ENCODE measurements at regions not wholly inside any gene's neighbourhood (a gene's known extent, or its start where the extent isn't known, plus 50 kb on each side); places are given as distances from the start of the nearest gene placed in this dataset.
A peak's percentile ranks its signal among the peaks of the same experiment; 100 is the strongest.

DNA sequence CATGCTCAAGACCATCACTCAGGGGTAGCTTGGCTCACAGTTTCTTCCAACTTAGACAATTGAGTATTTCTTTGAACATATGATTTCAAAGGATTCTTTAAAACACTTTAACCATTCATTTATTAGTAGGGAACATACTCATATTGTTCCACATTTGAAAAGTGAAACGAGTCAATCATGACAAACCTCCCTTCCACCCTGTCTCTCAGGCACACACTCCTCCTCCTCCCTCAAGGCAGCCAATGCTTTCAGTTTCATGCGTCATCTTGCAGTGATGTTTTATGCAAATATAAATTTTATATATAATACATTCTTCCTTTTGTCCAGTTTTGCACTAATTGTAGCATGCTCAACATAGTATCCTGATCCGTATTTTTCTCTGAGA is 126.0 kb upstream of the BOD1 start:
- TF ChIP-seq JUND (IDR thresholded peaks at IDR 0.05; ENCODE audit: low read depth), result no peak
- DNase-seq (ENCODE audit: low read depth in 1 of 2, low spot score in 1 of 2), result no peak
- in situ Hi-C loops (cut with HindIII; ENCODE audit: low pct_unique_long_range_greater_than_20kb, low sequenced_read_pairs), result no loop called here

DNA sequence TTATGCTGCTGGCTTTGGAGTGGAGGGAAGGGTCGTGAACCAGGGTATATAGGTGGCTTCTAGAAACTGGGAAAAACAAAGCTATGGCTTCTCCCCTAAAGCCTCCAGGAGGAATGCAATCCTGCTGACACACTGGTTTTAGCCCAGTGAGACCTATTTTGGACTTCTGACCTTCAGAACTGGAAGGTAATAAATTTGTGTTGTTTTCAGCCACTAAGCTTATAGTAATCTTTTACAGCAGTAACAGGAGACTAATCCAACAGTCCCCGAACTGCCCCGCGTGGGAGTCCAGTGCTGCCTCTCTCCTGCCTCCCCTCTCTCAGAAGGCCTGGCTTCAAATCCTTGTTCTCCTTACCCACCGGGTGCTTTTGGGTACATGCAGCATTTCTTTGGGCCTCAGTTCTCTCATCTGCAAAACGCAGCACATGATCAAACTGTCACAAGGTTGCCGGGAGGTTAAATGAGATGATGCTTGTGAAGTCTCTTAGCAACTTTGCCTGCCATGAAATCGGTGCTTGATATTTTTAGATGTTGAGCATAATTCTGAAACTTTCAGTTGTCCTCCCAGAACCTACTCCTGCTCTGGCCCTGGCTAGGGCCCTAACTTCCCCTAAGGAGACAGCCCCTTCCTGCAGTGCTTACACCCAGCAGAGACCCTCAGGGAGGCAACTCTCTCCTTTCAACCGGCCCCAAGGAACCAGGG is 127.3 kb upstream of the BOD1 start:
- in situ Hi-C loops (cut with HindIII; ENCODE audit: low pct_unique_long_range_greater_than_20kb, low sequenced_read_pairs), result no loop called here
- no peak for TF ChIP-seq JUND (IDR thresholded peaks at IDR 0.05; ENCODE audit: low read depth)
- no peak for DNase-seq (ENCODE audit: low read depth in 1 of 2, low spot score in 1 of 2)

DNA sequence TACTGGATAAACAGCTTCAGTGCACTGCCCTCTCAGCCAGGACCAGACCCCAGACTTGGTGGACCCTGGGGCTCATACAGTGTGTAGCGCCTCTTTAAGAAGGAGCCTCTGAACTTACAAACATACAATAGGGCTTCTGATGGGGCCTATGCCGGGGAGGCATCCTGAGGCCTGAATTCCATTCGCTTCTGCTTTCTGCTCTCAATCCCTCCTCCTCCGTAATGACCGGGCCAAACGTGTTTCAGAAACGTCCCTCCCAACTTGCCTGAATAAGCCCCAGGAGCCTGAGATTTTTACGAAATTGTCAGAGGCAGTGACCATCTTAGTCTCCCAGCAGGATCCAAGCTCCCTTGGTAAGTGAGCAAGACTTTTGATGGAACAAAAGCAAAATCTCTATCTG is 128.1 kb upstream of the BOD1 start:
- no peak for TF ChIP-seq JUND (IDR thresholded peaks at IDR 0.05; ENCODE audit: low read depth)
- in situ Hi-C loops (cut with HindIII; ENCODE audit: low pct_unique_long_range_greater_than_20kb, low sequenced_read_pairs), result no loop called here
- no peak for DNase-seq (ENCODE audit: low read depth in 1 of 2, low spot score in 1 of 2)

DNA sequence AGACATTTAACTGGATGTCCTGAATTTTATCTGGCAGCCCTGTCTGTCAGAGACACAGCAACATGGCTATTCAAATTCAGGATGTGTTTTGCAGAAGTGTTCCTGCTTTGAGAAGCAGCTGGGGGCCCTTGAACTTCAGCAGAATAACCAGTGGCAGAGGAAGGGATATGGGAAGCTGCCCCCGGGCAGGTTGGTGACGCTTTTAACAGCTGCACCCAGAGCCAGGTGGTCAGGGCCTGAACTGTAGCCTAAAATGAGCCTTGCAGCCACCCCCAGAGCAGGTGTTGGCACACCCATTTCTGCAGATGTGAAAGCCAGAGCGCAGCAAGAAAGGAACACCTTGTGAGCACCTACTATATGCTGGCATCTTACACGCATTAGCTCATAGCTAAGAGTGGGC is 128.7 kb upstream of the BOD1 start:
- in situ Hi-C loops (cut with HindIII; ENCODE audit: low pct_unique_long_range_greater_than_20kb, low sequenced_read_pairs), result no loop called here
- no peak for DNase-seq (ENCODE audit: low read depth in 1 of 2, low spot score in 1 of 2)

DNA sequence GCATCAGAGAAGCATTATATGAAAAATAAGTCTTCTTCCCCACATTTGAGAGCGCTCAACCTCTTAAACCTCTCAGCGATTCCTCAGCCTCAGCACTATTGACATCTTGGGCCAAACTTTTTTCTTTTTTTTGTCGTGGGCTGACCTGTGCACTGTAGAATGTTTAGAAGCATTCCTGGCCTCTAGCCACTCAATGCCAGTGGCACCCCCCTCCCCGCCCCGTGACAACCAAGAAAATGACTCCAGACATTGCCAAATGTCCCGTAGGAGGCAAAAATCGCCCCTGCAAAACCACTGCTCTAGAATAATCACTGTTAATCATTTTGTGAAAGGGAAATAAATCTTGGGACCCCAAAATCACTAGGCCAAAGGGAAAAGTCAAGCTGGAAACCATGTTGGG is 129.1 kb upstream of the BOD1 start:
- TF ChIP-seq JUND (IDR thresholded peaks at IDR 0.05; ENCODE audit: low read depth), result no peak
- no peak for DNase-seq (ENCODE audit: low read depth in 1 of 2, low spot score in 1 of 2)
- in situ Hi-C loops (cut with HindIII; ENCODE audit: low pct_unique_long_range_greater_than_20kb, low sequenced_read_pairs), result no loop called here

More for the DNA sequence above, 128.7 kb upstream of the BOD1 start:
- no peak for TF ChIP-seq JUND (IDR thresholded peaks at IDR 0.05; ENCODE audit: low read depth)

DNA sequence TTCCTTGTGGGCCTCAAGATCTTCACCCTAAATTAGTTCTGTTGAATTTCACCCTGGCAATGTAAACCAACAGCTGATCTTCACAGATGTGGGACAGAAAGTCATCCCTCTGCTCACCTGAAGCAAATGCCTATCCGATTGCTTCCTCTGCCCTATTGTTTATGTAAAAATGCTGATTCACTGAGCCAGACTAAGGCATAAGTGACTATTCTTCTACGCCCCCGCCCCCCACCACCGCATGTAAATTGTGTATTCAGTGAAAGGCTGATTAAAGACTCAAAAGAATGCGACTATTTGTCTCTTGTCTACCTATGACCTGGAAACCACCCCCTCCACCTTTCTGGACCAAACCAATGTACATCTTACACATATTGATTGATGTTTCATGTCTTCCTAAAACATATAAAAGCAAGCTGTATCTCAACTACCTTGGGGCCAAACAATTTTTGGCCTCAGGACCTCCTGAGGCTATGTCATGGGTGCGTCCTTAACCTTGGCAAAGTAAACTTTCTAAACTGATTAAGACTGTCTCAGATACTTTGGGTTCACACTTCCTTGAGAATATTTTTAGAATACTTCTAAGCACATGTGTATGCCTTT is 129.7 kb upstream of the BOD1 start:
- no peak for TF ChIP-seq JUND (IDR thresholded peaks at IDR 0.05; ENCODE audit: low read depth)
- in situ Hi-C loops (cut with HindIII; ENCODE audit: low pct_unique_long_range_greater_than_20kb, low sequenced_read_pairs), result no loop called here
- DNase-seq (ENCODE audit: low read depth in 1 of 2, low spot score in 1 of 2), result no peak

DNA sequence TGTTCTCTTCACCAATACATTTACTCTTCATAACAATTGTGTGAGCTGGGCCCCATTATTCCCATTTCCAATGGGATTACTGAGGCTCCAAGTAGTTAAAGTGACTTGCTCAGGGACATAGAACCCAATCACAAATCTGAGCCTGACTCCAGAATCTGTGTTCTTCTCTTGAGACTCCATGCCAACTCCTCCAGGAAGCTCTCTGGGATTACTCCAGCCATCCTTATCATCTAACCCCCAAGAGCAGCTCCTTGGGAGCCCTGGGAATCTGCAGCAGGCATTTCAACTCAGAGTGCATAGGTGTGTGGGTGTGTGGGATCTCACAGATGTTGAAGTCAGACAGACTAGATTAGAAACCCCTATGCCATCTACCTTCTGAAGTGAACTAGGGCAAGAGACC is 131.4 kb upstream of the BOD1 start:
- in situ Hi-C loops (cut with HindIII; ENCODE audit: low pct_unique_long_range_greater_than_20kb, low sequenced_read_pairs), result no loop called here
- no peak for TF ChIP-seq JUND (IDR thresholded peaks at IDR 0.05; ENCODE audit: low read depth)
- DNase-seq (ENCODE audit: low read depth in 1 of 2, low spot score in 1 of 2), result no peak

DNA sequence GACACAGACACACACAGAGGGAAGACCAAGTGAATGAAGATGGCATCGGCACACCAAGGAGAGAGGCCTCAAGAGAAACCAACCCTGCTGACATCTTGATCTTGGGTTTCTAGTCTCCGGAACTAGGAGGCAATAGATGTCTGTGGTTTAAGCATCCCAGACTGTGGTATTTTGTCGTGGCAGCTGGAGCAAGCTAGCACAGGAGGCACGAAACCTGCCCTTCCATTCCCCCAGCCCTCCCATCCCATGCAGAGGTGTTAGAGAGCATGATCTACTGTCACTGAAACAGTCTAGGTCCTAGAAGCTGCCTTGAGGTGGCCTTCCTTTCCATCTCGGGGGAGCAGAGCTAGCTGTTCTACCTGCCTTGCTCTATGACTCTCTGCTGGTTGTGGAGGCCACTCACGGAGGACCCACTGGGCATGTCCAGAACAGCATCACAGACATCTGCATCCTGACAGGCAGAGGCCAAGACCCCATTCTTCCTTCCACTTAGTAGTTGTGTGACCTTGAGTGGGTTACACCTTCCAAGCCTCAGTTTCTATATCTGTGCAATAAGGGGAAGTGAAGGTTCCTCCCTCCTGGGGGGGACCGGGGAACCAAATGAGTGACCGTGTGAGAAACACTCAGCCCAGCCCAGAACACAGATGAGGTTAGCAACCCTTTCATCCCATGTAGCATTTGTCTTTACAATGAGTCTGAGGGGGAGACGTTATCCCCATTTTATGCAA is 134.3 kb upstream of the BOD1 start:
- in situ Hi-C loops (cut with HindIII; ENCODE audit: low pct_unique_long_range_greater_than_20kb, low sequenced_read_pairs), result no loop called here
- TF ChIP-seq JUND (IDR thresholded peaks at IDR 0.05; ENCODE audit: low read depth), result no peak

DNA sequence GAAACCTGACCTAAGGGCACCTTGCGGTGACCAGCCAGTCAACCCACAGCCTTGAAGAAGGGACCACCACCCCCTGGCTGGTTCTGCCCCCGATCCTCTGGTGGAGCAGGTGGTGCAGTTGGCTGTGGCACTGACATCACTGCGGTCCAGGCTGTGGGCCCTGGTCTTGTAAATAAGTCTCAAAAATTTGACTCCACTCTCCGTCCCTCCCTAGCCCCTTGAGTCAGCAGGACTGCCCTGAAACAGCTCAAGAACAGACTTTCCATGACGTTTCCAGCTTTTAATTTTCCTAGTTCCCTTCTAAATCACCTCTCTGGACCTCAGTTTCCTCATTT is 134.8 kb upstream of the BOD1 start:
- no peak for DNase-seq (ENCODE audit: low read depth in 1 of 2, low spot score in 1 of 2)
- in situ Hi-C loops (cut with HindIII; ENCODE audit: low pct_unique_long_range_greater_than_20kb, low sequenced_read_pairs), result no loop called here

More for the DNA sequence above, 134.3 kb upstream of the BOD1 start:
- no peak for DNase-seq (ENCODE audit: low read depth in 1 of 2, low spot score in 1 of 2)

DNA sequence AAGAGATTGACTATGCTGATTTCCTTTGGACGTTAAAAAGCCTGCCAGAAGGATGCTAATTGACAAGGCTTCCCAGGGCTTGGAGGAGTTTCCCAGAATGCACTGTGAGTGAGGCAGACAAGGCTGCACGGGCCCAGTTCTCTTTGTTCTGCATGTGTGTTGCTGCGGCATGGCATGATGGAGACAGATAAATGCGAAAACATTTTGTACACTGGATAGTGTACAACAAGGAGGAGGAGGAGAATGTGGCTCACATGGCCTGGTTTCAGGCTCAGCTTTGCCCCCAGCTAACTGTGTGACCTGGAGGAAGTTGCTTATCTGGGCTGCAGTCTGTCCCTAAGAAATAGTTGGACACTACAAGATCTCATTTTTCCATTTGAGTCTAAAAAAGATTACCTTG is 135.5 kb upstream of the CPEB4 start:
- in situ Hi-C loops (cut with HindIII; ENCODE audit: low pct_unique_long_range_greater_than_20kb, low sequenced_read_pairs), result no loop called here
- TF ChIP-seq JUND (IDR thresholded peaks at IDR 0.05; ENCODE audit: low read depth), result no peak
- no peak for DNase-seq (ENCODE audit: low read depth in 1 of 2, low spot score in 1 of 2)

More for the DNA sequence above, 134.8 kb upstream of the BOD1 start:
- no peak for TF ChIP-seq JUND (IDR thresholded peaks at IDR 0.05; ENCODE audit: low read depth)

DNA sequence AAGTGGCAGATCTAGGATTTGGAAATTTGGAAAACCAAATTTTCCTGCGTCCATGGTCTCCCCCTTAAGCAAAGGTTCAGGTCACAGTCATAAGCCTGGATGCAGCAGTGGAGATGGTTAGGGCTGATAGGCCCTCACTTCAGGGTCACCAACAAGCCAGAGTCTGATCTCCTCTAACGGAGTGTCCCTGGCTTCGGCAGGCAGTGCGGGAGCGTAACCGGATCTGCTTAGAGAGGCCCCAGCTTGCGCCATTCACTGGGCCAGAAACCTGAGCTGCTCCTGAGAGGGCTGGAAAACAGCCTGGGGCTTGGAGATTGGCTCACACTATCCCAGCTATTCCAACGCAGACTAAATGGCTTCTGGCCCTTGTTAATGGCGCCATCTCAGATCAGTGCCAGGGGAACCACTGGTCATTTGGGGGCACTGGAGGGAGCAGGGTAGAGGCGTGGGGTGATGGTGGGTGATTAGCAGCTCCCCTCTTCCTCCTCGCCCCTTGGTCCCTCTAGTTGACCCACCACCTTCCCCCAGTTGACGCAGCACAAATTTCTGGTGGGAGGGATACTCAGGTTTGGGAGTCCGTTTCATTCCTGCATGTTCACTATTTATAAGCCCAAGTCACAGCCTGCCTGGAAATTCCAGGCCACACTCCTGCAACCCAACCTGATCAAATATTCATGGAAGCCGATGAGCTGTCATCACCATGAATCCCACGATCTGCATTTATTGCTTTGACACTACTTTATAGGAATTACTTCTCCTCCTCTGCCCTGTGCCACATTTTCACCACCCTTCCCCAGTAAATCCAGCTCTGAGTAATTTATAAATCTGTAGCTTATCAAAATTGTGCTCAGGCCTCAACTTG is 134.6 kb upstream of the CPEB4 start:
- in situ Hi-C loops (cut with HindIII; ENCODE audit: low pct_unique_long_range_greater_than_20kb, low sequenced_read_pairs), result no loop called here
- DNase-seq (ENCODE audit: low read depth in 1 of 2, low spot score in 1 of 2), result peak in 1 of 2 experiments; percentile 82
- no peak for TF ChIP-seq JUND (IDR thresholded peaks at IDR 0.05; ENCODE audit: low read depth)

DNA sequence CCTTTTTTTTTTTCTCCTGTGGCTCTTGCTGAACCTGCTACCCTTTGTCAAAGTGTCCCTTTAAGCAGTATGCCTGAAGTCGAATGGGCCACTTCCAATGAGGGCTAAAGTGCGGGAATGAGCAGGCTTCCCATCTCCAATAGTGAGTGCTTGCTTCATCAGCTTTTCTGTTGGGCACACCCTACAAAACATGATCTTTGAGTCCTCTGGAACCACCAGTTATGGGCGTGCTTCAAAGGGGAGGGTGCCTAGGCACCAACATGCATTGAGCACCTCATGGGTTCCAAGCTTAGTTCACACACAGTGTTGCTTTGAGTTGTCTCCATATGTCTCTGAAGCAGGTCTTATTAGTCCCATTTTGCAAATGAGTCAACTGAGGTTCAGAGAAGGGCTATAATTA is 132.8 kb upstream of the CPEB4 start:
- no peak for DNase-seq (ENCODE audit: low read depth in 1 of 2, low spot score in 1 of 2)
- no peak for TF ChIP-seq JUND (IDR thresholded peaks at IDR 0.05; ENCODE audit: low read depth)
- in situ Hi-C loops (cut with HindIII; ENCODE audit: low pct_unique_long_range_greater_than_20kb, low sequenced_read_pairs), result no loop called here

Measured in T47D (cell line).